Esophagus squamous epithelium (tissue), 5 donors: ENCODE measurements at regions not wholly inside any gene's neighbourhood (a gene's known extent, or its start where the extent isn't known, plus 50 kb on each side); places are given as distances from the start of the nearest gene placed in this dataset.
A peak's percentile ranks its signal among the peaks of the same experiment; 100 is the strongest.

Experiments
- DNase-seq: peaks from one replicate; lab custom pipeline; 2025; lab: John Stamatoyannopoulos, UW
- H3K27ac ChIP-seq, 4 donors: fragments of 200-600 bp; sonication (generic); one replicate each; pipeline ENCODE4 v1.5.1; 2016 to 2019; ENCODE audit warnings: mild to moderate bottlenecking in 1 of 4
- H3K27me3 ChIP-seq, 4 donors: fragments of 200-600 bp; sonication (generic); 1 replicate in 3 of 4; 2 replicates in 1 of 4; pipeline versions ENCODE4 v1.5.1 to v1.6.0; 2017 to 2021; ENCODE audit warnings: antibody characterized with exemption in 1 of 4
- H3K36me3 ChIP-seq, 3 donors: fragments of 200-600 bp; sonication (generic); one replicate each; pipeline ENCODE4 v1.5.1; 2016 to 2019
- H3K4me1 ChIP-seq, 3 donors: fragments of 200-600 bp; sonication (generic); one replicate each; pipeline ENCODE4 v1.5.1; 2017 to 2019
- H3K4me3 ChIP-seq, 4 donors: fragments of 200-600 bp; sonication (generic); 1 replicate in 3 of 4; 2 replicates in 1 of 4; pipeline ENCODE4 v1.5.1; 2016 to 2019; ENCODE audit warnings: mild to moderate bottlenecking in 2 of 4, moderate library complexity in 1 of 4
- H3K9me3 ChIP-seq, 3 donors: fragments of 200-600 bp; sonication (generic); one replicate each; pipeline ENCODE4 v1.5.1; 2016 to 2019
- POLR2A ChIP-seq, 4 donors: fragments of 450-650 bp; IDR thresholded peaks; one replicate each; pipeline ENCODE4 v1.6.1; 2017; ENCODE audit warnings: antibody characterized with exemption in 4 of 4, mild to moderate bottlenecking in 4 of 4, moderate library complexity in 3 of 4
- WGBS, 2 donors: methylation state at CpG; one replicate each; pipeline ENCODE4 v1.1.5; 2018; 5-methylcytosine and 5-hydroxymethylcytosine counted together
- intact Hi-C: fragments of 100-400 bp; cut with DNase I; formaldehyde crosslinking; loops from one replicate; pipeline ENCODE4 v1.15.0; 2022
- TF ChIP-seq, protein P1 (sequence below), 6 experiments: fragments of 450-650 bp in 4 of 6; fragments of 200-600 bp in 2 of 6; sonication (generic) in 2 of 6; IDR thresholded peaks; one replicate each; pipeline ENCODE4 v1.5.1; 2016 to 2019; ENCODE audit warnings: antibody characterized with exemption in 6 of 6, mild to moderate bottlenecking in 4 of 6, moderate library complexity in 4 of 6
- donor health status: DM: yes; HTN: yes; CAD: no.

GRCh38 chr17:70345061-70345460, 175.7 kb downstream of the KCNJ2 start:
- peaks cover 0 to 14% (median 0%) of the 10 kb centered on the region in 3 donors for H3K4me1 ChIP-seq
- TF ChIP-seq POLR2A (IDR thresholded peaks at IDR 0.05), result no peak
- TF ChIP-seq, protein P1, sequence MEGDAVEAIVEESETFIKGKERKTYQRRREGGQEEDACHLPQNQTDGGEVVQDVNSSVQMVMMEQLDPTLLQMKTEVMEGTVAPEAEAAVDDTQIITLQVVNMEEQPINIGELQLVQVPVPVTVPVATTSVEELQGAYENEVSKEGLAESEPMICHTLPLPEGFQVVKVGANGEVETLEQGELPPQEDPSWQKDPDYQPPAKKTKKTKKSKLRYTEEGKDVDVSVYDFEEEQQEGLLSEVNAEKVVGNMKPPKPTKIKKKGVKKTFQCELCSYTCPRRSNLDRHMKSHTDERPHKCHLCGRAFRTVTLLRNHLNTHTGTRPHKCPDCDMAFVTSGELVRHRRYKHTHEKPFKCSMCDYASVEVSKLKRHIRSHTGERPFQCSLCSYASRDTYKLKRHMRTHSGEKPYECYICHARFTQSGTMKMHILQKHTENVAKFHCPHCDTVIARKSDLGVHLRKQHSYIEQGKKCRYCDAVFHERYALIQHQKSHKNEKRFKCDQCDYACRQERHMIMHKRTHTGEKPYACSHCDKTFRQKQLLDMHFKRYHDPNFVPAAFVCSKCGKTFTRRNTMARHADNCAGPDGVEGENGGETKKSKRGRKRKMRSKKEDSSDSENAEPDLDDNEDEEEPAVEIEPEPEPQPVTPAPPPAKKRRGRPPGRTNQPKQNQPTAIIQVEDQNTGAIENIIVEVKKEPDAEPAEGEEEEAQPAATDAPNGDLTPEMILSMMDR (IDR thresholded peaks at IDR 0.05), result no peak
- 45 to 75% methylated on average over 2 of the region's 2 CpGs for WGBS, 2 donors
- no peaks in the 10 kb centered on the region for H3K27me3 ChIP-seq
- no peak overlapping the region for H3K4me3 ChIP-seq
- DNase-seq, result no peak
- no peaks in the 10 kb centered on the region for H3K9me3 ChIP-seq
- intact Hi-C loops, result no loop called here
- H3K36me3 ChIP-seq, result no peaks in the 10 kb centered on the region
- peak overlapping the region in 1 of 4 donors; percentile 47 for H3K27ac ChIP-seq

GRCh38 chr17:70352834-70353233, 183.5 kb downstream of the KCNJ2 start:
- Histone ChIP-seq H3K36me3 (no peaks in the 10 kb centered on the region), H3K4me3 (no peak overlapping the region), H3K9me3 (no peaks in the 10 kb centered on the region), H3K27ac (no peak overlapping the region), H3K27me3 (no peaks in the 10 kb centered on the region), H3K4me1 (no peaks in the 10 kb centered on the region)
- intact Hi-C loops, result no loop called here
- no peak for TF ChIP-seq POLR2A (IDR thresholded peaks at IDR 0.05)
- TF ChIP-seq, protein P1 (IDR thresholded peaks at IDR 0.05), result no peak
- no peak for DNase-seq
- WGBS, 2 donors, result 33 to 70% methylated on average over 3 of the region's 3 CpGs

GRCh38 chr17:70353408-70354092, 184.2 kb downstream of the KCNJ2 start:
- Histone ChIP-seq H3K9me3 (no peaks in the 10 kb centered on the region), H3K4me1 (no peaks in the 10 kb centered on the region)
- intact Hi-C loops, result no loop called here

GRCh38 chr17:70355185-70355584, 185.9 kb downstream of the KCNJ2 start:
- TF ChIP-seq, protein P1 (IDR thresholded peaks at IDR 0.05), result no peak
- TF ChIP-seq POLR2A (IDR thresholded peaks at IDR 0.05), result no peak
- 66 to 73% methylated on average over 2 of the region's 2 CpGs for WGBS, 2 donors

More at GRCh38 chr17:70353408-70354092, 184.2 kb downstream of the KCNJ2 start:
- TF ChIP-seq, protein P1 (IDR thresholded peaks at IDR 0.05), result no peak
- TF ChIP-seq POLR2A (IDR thresholded peaks at IDR 0.05), result no peak
- no peak overlapping the region for H3K27ac ChIP-seq
- H3K4me3 ChIP-seq, result no peak overlapping the region
- 60 to 74% methylated on average over 2 of the region's 2 CpGs for WGBS, 2 donors
- no peaks in the 10 kb centered on the region for H3K36me3 ChIP-seq
- no peak for DNase-seq
- H3K27me3 ChIP-seq, result no peaks in the 10 kb centered on the region

DNA sequence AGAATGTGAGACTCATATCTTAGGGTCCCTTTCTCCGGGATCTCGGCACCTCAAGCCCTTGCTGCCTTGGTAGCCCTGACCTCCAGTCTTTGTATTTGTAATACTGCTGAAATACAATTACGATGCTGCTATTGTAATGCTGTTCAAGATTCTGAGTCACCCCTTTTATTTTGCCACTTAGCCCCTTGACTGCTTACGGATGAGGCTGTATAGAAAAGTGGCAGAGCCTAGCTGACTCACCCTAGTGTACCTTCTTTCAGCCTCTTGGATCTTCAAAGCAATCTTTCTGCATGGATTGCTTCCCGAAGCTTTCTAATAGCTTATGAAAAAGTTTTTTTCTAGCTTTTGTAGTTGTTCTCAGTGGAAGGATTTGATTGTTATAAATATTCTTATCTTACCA, 187.9 kb downstream of the KCNJ2 start:
- intact Hi-C loops, result no loop called here
- no peak for DNase-seq
- Histone ChIP-seq H3K4me3 (no peak overlapping the region), H3K27me3 (no peaks in the 10 kb centered on the region), H3K36me3 (no peaks in the 10 kb centered on the region), H3K27ac (no peak overlapping the region), H3K4me1 (no peaks in the 10 kb centered on the region), H3K9me3 (no peaks in the 10 kb centered on the region)
- WGBS, 2 donors, result 75 to 84% methylated on average over 5 of the region's 5 CpGs
- TF ChIP-seq POLR2A (IDR thresholded peaks at IDR 0.05), result no peak
- TF ChIP-seq, protein P1 (IDR thresholded peaks at IDR 0.05), result no peak

More at GRCh38 chr17:70355185-70355584, 185.9 kb downstream of the KCNJ2 start:
- intact Hi-C loops, result no loop called here
- no peaks in the 10 kb centered on the region for H3K4me1 ChIP-seq
- DNase-seq, result no peak
- no peaks in the 10 kb centered on the region for H3K27me3 ChIP-seq
- no peak overlapping the region for H3K4me3 ChIP-seq
- no peak overlapping the region for H3K27ac ChIP-seq
- no peaks in the 10 kb centered on the region for H3K9me3 ChIP-seq
- H3K36me3 ChIP-seq, result no peaks in the 10 kb centered on the region
